ENCODE measurements at regions not wholly inside any gene's neighbourhood (a gene's known extent, or its start where the extent isn't known, plus 50 kb on each side); places are given as distances from the start of the nearest gene placed in this dataset.

- no peaks in the 10 kb centered on the region for H3K36me3 Mint-ChIP-seq (ENCODE audit: low read depth, unreplicated experiment)
- Histone ChIP-seq H3K4me3 (ENCODE audit: insufficient read depth, low read depth, low read length) (no peak overlapping the region), H4K20me1 (ENCODE audit: insufficient read depth, low read length) (no peaks in the 10 kb centered on the region), H3K27me3 (ENCODE audit: insufficient read depth, low read length) (no peaks in the 10 kb centered on the region), H3K27ac (ENCODE audit: low read depth, low read length) (no peak overlapping the region), H3K36me3 (ENCODE audit: insufficient read depth, low read length) (no peaks in the 10 kb centered on the region), H3K9ac (ENCODE audit: low read length) (no peak overlapping the region), H3K4me2 (ENCODE audit: low read length) (no peak overlapping the region), H3K9me3 (ENCODE audit: insufficient read depth, low read depth, low read length) (no peaks in the 10 kb centered on the region), H3K79me2 (ENCODE audit: insufficient read depth, low read length) (no peaks in the 10 kb centered on the region), H2AFZ (ENCODE audit: low read depth, low read length) (no peak overlapping the region), H3K4me1 (ENCODE audit: insufficient read depth, low read length) (no peaks in the 10 kb centered on the region)
- FAIRE-seq: no peak
- no peaks in the 10 kb centered on the region for H3K9me3 Mint-ChIP-seq (ENCODE audit: unreplicated experiment)
- no peaks in the 10 kb centered on the region for H3K4me1 Mint-ChIP-seq (ENCODE audit: low read depth, unreplicated experiment)
- H3K4me3 Mint-ChIP-seq (ENCODE audit: unreplicated experiment): no peak overlapping the region
- H3K27me3 Mint-ChIP-seq (ENCODE audit: low read depth, unreplicated experiment): no peaks in the 10 kb centered on the region
- no peak for DNase-seq (ENCODE audit: low read depth)
- H3K27ac Mint-ChIP-seq (ENCODE audit: unreplicated experiment): no peak overlapping the region
- TF ChIP-seq EZH2 (IDR thresholded peaks at IDR 0.05; ENCODE audit: insufficient read depth, low read length): no peak
- TF ChIP-seq CTCF (IDR thresholded peaks at IDR 0.05; ENCODE audit: insufficient read depth, low read depth, low read length): no peak
Measured at GRCh38 chr2:192579965-192580700, 385.4 kb upstream of the TMEFF2 start.

- Histone ChIP-seq H2AFZ (ENCODE audit: low read depth, low read length) (no peak overlapping the region), H3K4me1 (ENCODE audit: insufficient read depth, low read length) (no peaks in the 10 kb centered on the region), H3K36me3 (ENCODE audit: insufficient read depth, low read length) (no peaks in the 10 kb centered on the region), H3K4me3 (ENCODE audit: insufficient read depth, low read depth, low read length) (no peak overlapping the region), H3K9me3 (ENCODE audit: insufficient read depth, low read depth, low read length) (no peaks in the 10 kb centered on the region), H3K4me2 (ENCODE audit: low read length) (no peak overlapping the region), H3K27me3 (ENCODE audit: insufficient read depth, low read length) (no peaks in the 10 kb centered on the region), H4K20me1 (ENCODE audit: insufficient read depth, low read length) (no peaks in the 10 kb centered on the region), H3K79me2 (ENCODE audit: insufficient read depth, low read length) (no peaks in the 10 kb centered on the region), H3K27ac (ENCODE audit: low read depth, low read length) (no peak overlapping the region), H3K9ac (ENCODE audit: low read length) (no peak overlapping the region)
- Mint-ChIP-seq H3K27me3 (ENCODE audit: low read depth, unreplicated experiment) (no peaks in the 10 kb centered on the region), H3K36me3 (ENCODE audit: low read depth, unreplicated experiment) (no peaks in the 10 kb centered on the region), H3K4me1 (ENCODE audit: low read depth, unreplicated experiment) (no peaks in the 10 kb centered on the region), H3K4me3 (ENCODE audit: unreplicated experiment) (no peak overlapping the region), H3K27ac (ENCODE audit: unreplicated experiment) (no peak overlapping the region), H3K9me3 (ENCODE audit: unreplicated experiment) (no peaks in the 10 kb centered on the region)
- FAIRE-seq: no peak
- DNase-seq (ENCODE audit: low read depth): no peak
- TF ChIP-seq EZH2 (IDR thresholded peaks at IDR 0.05; ENCODE audit: insufficient read depth, low read length) (no peak), CTCF (IDR thresholded peaks at IDR 0.05; ENCODE audit: insufficient read depth, low read depth, low read length) (no peak)
Measured at GRCh38 chr2:192578780-192579179, 384.0 kb upstream of the TMEFF2 start.

- Mint-ChIP-seq H3K27ac (ENCODE audit: unreplicated experiment) (no peak overlapping the region), H3K27me3 (ENCODE audit: low read depth, unreplicated experiment) (no peaks in the 10 kb centered on the region), H3K4me3 (ENCODE audit: unreplicated experiment) (no peak overlapping the region), H3K4me1 (ENCODE audit: low read depth, unreplicated experiment) (no peaks in the 10 kb centered on the region), H3K36me3 (ENCODE audit: low read depth, unreplicated experiment) (no peaks in the 10 kb centered on the region), H3K9me3 (ENCODE audit: unreplicated experiment) (no peaks in the 10 kb centered on the region)
- DNase-seq (ENCODE audit: low read depth): no peak
- Histone ChIP-seq H3K9me3 (ENCODE audit: insufficient read depth, low read depth, low read length) (no peaks in the 10 kb centered on the region), H4K20me1 (ENCODE audit: insufficient read depth, low read length) (no peaks in the 10 kb centered on the region), H2AFZ (ENCODE audit: low read depth, low read length) (no peak overlapping the region), H3K4me2 (ENCODE audit: low read length) (no peak overlapping the region), H3K4me1 (ENCODE audit: insufficient read depth, low read length) (no peaks in the 10 kb centered on the region), H3K27me3 (ENCODE audit: insufficient read depth, low read length) (no peaks in the 10 kb centered on the region), H3K4me3 (ENCODE audit: insufficient read depth, low read depth, low read length) (no peak overlapping the region), H3K9ac (ENCODE audit: low read length) (no peak overlapping the region), H3K36me3 (ENCODE audit: insufficient read depth, low read length) (no peaks in the 10 kb centered on the region), H3K79me2 (ENCODE audit: insufficient read depth, low read length) (no peaks in the 10 kb centered on the region), H3K27ac (ENCODE audit: low read depth, low read length) (no peak overlapping the region)
- FAIRE-seq: no peak
- TF ChIP-seq EZH2 (IDR thresholded peaks at IDR 0.05; ENCODE audit: insufficient read depth, low read length) (no peak), CTCF (IDR thresholded peaks at IDR 0.05; ENCODE audit: insufficient read depth, low read depth, low read length) (no peak)
Measured at GRCh38 chr2:192577706-192578105, 383.0 kb upstream of the TMEFF2 start.
